IPS DF 4.7 (cell line): ENCODE measurements at regions not wholly inside any gene's neighbourhood (a gene's known extent, or its start where the extent isn't known, plus 50 kb on each side); places are given as distances from the start of the nearest gene placed in this dataset.

ENCODE experiments used
- DNase-seq: peaks from one replicate; pipeline ENCODE4 v3.0.0-alpha.2; 2013; ENCODE audit warnings: low spot score; ENCODE audit errors: extremely low read depth

DNA sequence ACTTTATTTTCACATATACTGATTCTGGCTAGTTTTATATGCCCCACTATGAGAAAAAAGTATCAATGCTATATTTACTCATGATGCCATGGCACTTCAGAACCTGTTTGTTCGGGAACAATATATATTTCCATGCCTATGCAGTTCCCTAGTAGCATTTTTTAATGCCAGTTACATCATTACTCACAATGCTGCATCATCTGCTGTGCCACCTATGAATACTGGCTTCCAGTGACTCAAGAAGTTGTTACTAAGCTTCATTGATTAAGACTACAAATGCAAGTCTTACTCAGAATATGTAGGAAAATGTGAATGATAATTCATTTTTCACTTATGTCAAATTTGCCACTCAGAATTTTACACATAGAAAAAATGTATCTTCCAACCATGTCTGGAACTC is 97.9 kb downstream of the MAFB start:
- DNase-seq = no peak

DNA sequence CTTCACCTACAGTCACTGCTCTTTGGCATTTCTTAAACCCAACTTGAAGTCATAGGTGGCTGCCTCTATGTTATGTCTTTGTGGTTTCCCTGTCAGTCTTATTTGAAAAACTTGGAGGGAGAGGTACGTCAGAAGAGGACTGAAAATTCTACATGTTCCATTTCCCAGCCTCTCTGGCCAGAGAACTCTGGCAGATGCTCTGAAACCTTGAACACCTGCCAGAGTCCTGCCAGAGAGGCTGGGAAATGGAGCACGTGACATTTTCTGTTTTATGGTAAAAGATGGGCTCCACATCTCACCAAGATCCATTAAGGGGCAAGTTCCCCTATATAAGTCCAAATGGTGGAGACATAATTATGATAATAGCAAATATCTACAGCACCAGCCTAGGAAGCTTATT is 99.5 kb downstream of the MAFB start:
- no peak for DNase-seq

DNA sequence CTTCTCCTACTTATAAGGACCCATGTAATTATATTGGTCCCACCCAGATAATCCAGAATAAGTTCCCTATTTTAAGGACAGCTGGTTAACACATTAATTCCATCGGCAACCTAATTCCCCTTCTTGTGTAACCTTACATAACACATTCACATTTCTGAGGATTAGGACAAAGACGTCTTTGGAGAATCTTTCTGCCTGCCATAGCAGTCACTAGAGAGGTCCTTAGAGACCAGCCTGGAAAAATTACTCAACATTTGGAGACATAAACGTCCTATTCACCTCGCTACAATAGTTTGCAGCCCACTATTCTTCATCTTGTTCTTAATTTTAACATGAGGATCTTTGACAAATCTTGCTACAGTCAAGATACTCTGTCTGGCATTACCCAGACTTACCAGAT is 100.1 kb downstream of the MAFB start:
- no peak for DNase-seq

DNA sequence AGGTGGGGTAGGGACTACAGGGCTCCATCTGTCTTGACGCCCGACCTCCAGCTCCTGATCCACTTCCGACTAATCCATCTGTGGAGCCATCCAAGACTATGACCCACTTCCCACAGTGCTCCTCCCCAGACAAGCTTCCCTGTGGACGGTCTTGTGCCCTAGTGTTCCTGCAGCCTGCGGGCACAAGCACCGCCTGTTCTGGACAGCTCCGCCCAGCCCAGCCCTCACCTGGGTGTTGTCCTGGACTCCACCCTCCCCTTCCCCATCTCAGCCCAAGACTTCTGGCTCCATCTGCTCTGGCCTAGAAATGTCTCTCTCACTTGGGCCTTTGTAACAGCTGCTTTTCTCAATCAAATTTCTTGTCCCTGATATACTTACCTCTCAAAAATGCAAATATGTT is 102.0 kb downstream of the MAFB start:
- no peak for DNase-seq

DNA sequence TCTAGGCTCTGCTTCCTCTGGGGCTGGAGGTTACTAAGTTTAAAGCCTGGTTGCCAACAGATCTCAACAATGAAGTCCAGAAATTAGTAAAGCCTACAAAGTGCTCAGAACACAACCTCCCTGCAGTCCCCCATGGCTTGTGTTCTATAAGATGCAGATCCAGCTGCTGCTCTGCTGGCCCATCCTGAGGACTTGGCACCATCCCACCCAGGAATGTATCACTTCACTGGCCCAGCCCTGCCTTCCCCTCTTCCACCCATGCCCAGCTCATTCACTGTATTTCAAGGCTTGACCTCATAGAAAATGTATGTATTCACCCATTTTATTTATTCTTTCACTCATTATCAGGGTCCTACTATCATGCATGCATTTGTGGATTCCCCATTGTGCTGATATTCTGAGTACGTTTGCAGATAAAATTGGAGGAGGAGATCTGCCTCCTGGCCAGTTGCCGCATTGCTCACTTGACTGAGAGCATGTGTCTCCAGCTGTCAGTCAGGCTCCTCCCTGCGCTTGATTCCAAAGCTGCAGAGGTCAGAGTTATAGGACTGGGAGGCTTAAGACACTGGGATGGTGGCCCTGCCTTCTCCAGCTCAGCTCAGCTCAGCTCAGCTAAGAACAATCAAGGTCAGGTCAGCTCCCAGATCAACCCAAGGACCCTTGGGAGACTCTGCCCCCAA is 104.8 kb downstream of the MAFB start:
- DNase-seq = no peak

DNA sequence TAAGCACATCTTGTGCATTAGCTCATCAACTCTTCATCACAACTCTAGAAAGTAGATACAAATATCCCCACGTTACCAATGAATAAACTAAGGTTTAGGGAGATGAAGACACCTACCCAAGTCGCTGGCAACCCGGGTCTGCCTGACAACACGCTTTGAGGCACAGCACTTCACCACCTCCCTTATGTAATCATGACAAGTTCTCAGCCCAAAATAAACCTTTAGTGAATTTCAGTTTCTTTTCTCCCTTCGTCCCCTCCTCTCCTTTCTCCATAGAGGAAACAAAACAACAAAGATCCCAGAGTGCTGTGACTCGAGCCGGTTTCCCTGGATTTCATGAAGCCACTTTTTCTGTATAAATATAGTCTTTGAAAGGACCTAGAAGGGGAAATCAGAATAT is 105.4 kb downstream of the MAFB start:
- DNase-seq = no peak

DNA sequence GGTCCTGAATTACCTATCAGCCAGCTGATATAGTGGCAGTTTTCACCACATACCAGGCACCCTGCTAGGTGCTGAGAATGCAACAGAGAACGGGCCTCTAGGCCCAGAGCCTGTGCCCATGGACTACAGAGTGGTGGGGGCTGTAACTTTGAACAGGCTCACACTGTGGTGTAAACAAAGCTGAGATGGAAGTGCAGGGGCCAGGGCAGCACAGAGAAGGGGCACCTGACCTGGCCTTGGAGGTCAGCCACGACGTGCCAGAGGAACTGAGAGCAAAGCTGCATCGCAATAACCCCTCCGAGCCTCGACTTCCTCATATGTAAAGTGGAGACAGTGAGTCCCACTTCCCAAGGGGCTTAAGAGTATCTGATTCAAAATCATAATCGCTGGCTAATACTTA is 105.8 kb downstream of the MAFB start:
- no peak for DNase-seq

DNA sequence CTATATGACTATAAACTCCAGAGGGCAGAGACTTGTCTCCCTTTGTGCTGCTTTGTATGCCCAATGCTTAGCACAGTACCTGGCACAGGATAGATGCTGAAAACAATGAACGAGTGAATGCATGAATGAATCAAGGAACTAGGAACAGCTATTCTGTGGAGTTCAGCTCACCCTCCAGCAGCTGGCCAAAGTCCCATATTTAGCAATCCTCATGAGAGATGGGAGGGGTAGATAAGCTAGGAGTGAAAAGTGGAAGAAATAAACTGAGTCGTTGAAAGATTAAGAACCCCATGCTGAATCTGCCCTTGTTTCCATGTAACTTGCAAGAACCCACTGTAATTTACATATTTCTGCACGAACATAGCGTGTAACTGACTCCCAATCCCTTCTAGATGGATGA is 106.5 kb downstream of the MAFB start:
- no peak for DNase-seq

DNA sequence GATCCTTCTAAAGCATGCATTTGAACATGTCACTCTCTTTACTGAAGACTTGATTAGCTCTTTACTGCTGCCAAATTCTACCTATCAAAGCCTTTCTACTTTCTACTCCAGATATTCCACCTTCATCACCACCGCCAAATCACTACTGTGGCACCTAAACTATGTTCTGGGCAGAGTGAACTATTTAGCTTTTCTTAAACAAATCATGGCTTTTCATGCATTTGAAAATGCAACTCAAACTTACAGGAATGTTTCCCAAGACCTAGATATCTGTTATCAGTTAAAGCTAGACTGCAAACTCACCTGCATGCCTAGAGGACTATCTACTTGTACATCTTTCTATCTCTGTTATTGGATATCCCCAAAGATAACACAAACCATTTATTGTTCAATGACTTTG is 109.3 kb downstream of the MAFB start:
- DNase-seq = no peak

DNA sequence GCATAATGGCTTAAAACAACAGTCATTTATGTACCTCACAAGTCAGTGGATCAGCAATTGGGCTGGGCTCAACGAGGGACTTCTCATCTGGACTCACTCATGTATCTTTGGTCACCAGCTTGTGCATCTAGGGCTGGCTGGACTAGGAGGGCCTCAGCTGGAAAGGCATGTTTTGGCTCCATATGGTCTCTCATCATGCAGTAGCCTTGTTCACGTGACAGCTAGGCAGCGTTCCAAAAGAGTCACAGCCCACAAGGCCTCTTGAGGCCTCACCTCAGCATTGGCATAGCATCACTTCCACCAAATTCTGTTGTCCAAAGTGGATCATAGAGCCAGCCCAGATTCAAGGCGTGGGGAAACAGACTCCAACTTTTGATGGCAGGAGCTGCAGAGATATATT is 110.1 kb downstream of the MAFB start:
- DNase-seq = no peak

DNA sequence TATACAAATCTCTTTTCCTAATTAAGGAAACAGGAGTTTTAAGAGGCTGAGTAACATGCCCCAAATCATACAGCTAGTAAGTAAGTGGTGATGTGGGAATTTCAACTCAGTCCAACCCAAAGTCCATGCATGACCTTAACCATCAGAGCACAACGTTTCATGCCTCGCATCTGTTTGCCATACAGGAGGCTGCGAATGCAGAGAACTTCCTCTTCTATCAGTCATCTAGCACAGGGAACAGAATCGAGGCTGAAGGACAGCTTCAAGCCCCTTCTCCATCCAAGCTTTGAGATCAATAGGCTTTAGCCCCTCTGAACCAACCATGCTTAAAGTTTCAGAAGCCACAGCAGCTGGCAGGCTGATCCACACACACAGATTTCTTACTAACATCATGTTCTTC is 113.2 kb downstream of the MAFB start:
- no peak for DNase-seq

DNA sequence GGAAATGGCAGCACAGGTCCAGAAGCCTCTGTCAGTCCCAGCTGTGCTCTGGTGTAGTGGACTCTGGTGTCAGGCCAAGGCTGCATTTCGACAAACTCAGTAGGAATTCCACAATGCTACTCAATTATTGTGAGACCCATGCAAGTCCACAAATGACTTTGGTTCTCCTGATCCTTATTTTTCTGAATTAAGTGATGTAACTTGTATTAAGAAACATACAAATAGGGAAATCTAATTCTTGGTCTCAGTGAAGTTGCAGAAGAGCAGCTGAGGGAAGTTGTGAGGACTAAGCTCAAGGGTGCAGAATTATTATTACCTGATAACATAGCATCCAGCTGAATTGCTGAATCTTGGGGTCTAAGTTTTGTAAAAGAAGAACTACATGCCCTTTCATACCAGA is 116.8 kb downstream of the MAFB start:
- no peak for DNase-seq

DNA sequence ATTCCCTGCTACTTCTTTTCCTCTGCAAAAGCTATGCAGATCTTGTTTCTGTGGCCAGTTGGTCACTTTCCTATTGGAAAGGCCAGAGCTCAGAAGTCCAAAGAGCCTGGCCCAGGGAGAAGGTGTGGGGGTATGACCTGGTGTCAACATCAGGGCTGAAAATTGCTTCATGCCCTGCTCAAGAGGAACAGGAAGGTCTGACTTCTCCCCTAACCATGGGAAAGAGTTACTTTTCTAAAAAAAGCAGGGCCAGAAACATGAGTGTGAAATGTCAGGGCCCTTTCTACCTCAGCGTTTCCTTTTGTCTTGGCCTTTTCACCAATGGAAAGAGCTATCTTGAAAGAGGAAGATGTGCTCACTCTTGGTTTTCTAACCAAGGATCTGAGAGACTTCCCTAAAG is 117.4 kb downstream of the MAFB start:
- DNase-seq = no peak

DNA sequence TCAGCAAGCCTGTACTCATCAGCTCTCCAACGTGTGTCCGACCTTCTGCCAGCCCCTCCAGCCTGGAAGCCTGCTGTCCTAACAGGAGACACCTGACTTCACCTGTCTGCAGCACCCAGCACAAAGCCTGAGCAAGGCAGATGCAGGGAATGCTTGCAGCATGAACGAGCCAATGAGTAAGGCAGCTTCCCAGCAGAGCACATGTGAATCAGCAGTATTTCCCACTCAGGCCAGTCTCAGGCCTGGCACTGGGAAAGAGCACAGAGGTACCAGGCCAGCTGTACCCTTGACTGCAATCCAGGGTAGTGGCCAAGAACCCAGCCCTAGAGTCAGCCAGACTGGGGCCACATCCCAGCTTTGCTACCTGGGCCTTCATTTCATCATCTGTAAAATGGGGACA is 120.8 kb downstream of the MAFB start:
- DNase-seq = no peak

DNA sequence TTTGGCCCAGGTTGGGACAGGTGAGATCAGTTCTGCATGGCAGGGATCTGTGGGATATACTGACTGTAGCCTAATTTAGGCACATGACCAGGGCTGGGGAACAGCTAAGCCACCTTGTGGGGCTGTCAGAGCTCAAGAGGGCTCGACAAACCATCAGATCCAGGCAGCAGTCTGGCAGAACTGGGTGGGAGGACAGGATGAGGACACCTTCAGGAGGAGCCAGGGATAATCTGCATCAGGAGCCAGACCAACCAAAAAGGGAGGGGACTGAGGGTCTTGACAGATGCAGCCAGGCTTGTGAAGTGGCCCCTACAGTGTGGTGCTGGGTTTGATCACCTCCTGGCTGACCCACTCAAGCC is 123.4 kb downstream of the MAFB start:
- DNase-seq = no peak

DNA sequence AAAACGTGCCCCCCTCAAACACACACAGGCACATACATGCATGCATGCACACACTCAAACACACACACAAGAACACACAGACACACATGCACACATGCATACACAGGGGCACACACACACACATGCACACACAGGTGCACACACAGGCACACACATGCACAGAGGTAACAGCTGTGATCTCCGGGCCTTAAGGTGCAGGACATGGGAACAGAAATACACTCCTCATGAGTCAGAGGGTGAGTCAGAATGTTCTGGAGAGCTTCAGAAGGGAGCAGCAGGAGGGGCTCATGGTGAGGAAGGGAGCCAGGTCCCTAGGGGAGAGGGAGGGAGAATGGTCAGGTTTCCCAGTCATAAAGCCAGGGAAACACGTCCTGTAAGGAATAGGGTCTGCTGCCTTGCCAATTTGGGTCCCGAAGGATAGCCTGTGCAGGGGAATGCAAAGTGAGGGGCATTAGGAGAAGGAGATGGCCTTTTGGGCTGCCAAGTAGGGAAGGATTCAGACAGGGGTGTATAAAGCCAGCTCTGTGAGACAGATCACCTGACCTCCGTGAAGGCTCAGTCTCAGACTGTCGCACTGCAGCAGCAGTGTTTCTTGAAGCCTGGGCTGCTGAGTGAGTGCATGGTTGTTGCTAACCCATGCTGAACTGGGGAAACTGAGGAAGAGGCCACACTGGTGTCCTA is 123.9 kb downstream of the MAFB start:
- DNase-seq = no peak

DNA sequence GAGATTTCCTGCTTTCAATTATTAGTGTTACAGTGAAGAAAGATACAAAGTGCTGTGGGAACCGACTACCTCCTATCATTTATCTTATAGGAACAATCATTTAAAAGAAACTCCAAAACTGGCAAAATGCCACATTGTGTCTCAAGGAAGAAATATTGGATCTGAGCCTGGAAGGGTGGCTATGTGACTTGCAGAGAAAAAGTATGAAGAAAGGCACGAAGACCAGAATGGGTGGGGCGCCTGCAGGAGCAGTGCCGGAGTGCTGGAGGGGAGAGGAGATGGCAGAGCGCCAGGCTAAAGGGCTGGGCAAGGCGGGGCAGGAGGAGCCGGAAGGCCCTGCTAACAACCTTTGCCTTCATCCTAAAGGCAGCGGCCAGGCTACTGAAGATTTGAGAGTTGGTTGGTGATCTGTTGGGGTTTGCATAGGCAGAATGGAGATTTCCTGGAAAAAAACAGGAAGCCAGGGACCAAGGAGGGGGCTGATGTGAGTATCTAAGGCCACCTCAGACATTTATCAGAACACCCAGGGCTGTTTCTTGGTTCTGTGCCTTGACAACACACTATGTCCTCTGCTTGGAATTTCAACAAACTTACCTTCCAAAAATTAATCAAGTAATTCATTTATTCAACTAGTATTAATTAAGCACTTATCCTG is 125.6 kb downstream of the MAFB start:
- DNase-seq = no peak

DNA sequence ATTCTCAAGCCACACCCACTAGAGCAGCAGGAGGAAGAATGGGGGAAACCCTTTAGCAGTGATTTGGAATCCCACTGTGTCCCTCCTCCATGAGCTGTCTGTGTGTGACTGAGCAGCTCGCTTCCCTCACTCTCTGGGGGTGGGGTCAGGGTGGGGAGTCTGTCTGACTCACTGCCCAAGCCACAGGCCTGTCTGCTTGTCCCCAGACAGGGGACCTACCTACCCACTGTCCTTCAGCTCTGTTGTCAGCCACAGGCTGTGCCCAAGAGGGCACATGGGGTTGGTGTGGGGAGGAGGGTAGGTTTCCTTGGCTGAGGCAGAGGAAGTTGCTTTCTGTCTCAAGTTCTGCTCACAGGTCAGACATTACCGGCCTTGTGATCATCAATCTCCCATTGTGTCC is 127.0 kb downstream of the MAFB start:
- no peak for DNase-seq

DNA sequence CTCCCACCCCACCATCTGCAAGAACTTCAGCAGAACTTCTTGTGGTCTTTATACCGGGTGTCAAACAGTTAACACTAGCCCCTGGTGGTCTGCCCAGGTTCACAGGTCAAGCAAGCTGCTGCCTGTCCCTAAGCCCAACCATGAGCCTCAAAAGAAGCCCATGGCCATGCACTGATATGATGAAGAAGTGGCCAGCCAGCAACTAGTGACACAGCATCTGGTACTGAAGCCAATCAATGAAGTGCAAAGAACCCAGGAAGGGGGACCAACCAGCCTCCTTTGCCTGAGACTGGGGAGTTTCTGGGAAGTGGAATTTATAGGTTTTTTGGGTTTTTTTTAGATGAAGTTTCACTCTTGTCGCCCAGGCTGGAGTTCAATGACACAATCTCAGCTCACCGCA is 127.8 kb downstream of the MAFB start:
- no peak for DNase-seq

DNA sequence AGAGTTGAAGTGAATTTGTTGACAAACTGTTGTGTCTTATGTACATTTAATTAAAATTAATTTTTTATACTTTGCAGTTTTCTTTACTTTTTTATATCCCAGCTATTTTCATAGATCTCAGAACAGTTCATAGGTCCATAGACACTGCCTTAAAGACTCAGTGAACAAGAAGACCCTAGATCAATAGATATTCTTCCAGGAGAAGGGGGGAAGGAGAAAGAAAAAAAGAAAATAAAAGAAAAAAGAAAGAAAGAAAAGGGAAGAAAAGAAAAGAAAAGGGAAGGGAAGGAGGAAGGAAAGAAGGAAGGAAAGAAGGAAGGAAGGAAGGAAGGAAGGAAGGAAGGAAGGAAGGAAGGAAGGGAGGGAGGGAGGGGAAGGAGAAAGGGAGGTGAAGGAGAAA is 130.8 kb downstream of the MAFB start:
- DNase-seq = no peak

DNA sequence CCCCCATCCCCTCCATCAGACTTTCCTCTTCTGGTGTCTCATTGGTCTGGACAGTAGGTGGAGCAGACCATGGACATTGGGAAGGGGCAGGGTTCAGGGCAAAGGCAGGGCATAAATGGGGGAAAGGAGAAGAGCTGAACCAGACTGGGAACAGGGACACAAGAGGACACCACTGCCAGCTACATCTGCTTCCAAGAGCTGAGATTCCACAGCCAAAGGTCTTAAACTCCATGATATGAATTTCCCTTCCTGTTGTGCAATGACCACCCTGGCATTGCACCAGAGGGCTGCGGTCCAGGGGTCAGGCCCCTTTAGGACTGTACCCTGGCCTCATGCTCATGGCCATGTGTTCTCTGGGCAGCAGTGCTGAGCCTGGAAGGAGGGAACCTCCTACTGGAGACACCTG is 137.9 kb downstream of the MAFB start:
- DNase-seq = no peak

DNA sequence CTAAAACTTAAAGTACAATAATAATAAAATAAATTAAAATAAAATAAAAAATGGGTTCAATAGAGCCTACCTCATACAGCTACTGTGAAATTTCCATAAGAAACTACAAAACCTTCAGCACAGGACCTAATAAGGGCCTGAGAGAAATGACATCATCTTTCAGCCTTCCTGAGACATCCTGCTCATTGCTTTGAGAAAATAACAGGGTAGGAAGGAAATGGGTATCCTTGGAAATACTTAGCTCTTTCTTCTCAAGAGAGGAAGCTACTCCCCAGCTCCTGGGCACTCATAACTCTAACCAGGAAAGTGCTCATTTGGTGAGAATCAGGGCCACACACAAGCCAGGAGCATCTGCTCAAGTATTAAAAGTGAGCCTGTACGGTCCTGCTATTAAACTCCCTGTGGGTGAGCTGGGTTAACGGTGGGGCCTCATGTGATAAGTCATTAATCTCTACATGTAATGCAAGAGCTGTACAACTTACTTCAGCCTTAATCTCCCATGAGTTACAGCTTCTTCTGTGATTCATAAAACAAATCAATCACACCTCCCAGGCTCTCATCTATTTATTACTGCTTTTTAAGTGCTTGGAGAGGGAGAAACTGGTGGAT is 141.4 kb downstream of the MAFB start:
- DNase-seq = no peak

DNA sequence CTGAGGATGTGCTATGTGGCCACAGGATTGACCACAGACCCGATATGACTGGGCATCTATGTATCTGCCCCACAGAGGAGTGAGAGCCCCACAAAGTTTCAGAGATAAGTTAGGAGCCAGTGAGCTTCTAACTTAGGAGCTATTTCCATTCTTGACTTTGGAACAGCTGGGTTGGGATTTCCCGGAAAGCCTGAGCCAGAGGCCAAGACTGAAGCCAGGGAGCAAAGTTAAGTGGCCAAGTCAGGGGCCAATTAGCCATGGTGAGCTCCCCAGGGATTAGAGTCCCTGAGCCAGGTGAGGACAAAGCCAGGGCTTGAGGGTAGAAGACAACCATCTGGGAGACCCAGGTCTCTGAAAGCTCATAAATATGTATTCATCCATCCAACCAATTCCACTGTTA is 143.6 kb downstream of the MAFB start:
- DNase-seq = no peak
